Left lobe of liver (tissue), 2 donors: ENCODE measurements at regions not wholly inside any gene's neighbourhood (a gene's known extent, or its start where the extent isn't known, plus 50 kb on each side); places are given as distances from the start of the nearest gene placed in this dataset.
"Not testable (repeated sequence)": the region's sequence is repeated elsewhere in the genome, so short reads cannot be mapped to it uniquely, and the experiment has no call there.

ENCODE experiments used
- ATAC-seq: fragments of 200-7000 bp; cut with Tn5 transposase; one replicate; pipeline ENCODE4 v1.9.1; 2020; ENCODE audit warnings: mild to moderate bottlenecking, moderate library complexity
- DNase-seq: peaks from one replicate; pipeline ENCODE4 v3.0.0-alpha.2; 2020; ENCODE audit warnings: low spot score
- donor health status: DM: no; HTN: no; CAD: no; lungs with moderate emphysema.
- donor health status: DM: no; HTN: yes; CAD: no.

DNA sequence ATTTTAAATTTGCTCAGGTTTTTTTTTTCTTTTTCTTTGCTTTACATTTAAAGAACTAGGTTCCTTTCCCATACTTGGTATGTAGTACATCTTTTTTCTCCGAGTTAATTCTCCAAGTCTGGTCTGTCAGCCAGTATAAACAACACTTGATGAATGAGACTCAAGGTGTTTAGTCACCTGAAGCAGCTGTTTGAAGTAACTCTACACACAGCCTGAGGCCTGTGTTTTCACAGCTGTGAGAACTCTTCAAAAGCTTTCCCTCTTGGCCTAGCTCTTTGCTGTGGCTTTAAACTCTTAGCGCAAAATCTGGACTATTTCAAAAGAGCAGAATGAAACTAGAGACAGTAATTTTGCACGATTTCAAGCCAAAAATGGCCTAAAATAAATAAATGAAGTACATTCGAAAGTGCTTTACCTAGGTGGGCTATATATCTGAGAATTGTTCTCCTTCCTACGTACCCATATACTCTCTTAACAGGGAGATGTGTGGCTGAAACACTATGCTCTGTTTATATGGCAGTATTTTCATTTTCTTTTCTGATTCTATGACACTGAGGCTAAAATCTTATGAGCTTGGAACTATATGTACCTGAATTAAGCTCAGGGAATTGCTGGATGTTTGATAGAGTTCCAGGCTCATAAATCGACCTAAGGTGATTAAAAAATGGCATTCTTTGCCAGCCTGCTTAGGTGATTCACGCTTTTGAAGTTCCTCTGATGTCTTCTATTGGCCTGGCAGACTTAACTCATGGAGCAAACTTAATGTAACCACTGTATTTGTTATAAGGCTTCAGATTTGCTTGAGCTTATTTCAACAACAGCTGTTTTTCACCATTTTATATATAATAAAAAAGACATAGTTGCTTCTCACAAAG lies 1044.1 kb upstream of the ZEB2 start:
- DNase-seq: no peak
- no peak for ATAC-seq

DNA sequence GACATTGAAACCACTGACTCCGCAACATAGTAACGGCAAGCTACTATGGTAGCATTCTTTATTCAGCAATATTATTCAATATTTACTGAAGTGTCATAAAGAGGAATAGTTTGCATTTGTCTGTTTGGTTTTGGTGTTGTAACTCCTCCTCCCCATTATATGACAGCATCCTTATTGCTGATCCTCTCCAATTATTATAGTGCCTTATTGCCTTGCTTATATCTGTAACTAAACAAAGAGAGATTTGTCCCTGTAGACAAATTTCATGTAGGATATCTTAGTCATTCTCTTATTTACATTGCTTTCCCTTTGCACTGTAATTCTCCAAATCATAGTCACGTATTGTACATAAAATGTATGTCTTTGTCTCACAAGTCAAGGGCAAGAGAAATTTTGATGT lies 1041.2 kb upstream of the ZEB2 start:
- ATAC-seq: no peak

DNA sequence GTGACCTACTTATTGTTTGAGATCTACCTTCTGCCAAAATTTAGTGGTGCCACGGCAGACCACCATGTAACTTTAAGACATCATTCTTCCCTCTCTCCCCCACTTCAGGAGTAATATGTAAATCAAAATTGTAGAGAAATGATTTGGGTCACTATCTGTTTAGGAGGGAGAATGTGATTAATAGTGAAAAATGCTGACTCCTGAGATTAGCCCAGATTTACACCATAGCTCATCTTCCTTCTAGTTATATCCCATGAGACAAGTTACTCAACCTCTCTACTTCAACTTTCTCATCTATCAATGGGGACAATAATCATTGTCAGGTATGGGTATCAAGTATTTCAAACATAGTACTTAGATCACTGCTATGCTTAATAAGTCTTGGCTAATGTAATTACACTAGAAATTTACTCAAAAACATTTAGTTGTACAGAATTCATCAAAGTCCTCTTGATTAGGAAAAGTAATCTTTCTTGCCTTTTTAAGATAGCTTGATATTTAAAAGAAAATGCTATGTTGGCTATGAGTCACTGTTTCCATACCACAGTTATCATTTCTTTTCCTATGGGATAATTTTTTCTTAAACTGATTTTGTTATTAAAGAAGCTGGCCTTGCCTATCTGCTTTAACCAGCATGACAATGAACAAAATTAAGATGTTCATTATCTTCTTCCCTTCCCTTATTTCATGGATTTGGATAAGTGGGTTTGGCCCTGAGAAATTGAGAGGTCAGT lies 1038.9 kb upstream of the ZEB2 start:
- no peak for ATAC-seq
- no peak for DNase-seq

More for the DNA sequence above, 1041.2 kb upstream of the ZEB2 start:
- no peak for DNase-seq

DNA sequence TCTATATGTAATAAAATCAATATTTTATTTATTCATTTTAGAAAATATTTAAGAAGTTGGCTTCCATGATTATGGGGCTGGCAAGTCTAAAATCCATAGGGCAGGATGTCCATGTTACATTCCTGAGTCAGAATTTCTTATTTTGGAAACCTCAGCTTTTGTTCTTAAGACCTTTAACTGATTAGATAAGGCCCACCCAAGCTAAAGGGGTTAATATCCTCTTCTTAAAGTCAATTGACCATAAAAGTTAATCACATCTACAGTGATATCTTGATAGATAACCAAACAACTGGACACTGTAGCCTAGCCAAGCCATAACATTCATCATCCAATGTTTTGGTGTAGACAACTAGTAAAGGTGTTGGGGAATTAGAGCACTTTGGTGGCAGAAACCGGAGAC lies 1035.4 kb upstream of the ZEB2 start:
- no peak for ATAC-seq
- no peak for DNase-seq

DNA sequence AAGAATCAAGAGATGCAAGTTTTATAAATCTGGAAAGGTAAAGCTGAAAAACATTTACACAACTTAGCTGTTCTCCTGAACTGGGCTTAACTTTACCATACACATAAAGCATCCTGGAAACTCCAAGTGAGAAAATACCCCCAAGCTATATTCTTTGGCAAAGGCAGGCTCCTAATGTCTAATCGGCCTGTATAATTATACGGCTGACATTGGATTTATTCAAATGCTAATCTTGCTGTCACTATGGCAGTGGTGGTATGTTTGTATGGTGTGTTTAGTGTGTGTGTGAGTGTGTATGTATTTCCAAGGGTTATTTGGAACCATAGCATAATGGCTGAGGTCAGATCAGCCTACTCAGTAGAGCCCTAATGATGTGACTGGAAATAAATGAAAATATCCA lies 1031.8 kb upstream of the ZEB2 start:
- DNase-seq: no peak
- no peak for ATAC-seq

DNA sequence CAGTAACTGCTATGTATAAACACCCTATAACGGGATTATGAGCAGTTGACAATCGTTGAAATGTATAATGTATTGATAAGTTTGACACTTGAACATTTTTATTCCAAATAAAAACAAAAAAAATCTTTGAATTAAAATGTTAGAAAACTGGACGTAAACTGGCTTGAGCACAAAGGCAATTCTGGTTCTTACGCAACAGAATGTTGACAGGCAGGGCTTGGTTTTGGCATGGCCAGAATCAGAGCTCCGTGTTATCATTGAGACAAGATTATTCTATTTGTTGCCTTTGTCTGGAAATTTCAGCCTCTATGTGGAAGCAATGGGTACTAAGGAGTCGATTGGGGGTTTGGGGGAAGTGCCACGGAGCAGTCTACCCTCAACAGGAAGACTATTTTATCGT lies 1028.6 kb upstream of the ZEB2 start:
- ATAC-seq (peak; percentile 71), DNase-seq (no peak)

DNA sequence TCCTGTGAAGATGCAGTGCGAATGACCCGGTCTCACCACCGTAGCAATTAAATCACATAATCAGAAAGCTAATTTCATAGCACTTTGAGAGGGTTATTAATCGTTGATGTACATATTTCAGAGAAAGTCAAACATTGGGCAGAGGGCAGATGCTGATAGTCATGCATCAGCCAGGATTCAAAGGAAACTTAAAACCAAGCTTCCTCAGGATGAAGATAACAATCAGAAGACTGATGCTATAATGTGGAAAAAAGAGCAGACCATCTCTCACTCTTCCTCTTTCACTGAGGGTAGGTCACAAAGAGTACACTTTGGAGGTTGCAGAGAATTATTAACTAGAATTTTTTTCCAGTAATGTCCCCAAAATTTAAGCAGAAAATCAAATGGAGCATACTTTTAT lies 1027.7 kb upstream of the ZEB2 start:
- ATAC-seq (no peak), DNase-seq (no peak)

DNA sequence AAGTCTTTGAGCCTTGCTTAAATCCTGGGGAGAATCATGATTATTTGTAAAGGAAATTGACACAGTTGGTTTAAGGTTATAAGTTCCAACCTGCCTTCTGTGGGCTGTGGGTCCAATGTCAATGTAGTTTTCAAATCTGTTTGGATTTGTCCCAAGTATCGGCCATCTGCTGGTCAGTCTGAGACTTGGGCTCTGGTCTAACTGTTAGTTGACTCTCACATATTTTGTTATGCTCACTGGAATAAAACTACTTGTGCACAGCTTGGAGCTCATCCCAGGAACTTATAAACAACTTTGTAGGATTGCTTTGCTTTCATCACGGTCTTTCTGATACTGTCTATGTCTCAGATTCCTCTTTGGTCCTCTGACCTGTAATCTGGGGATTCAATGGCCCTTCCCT lies 1026.2 kb upstream of the ZEB2 start:
- ATAC-seq (peak; percentile 52), DNase-seq (no peak)

DNA sequence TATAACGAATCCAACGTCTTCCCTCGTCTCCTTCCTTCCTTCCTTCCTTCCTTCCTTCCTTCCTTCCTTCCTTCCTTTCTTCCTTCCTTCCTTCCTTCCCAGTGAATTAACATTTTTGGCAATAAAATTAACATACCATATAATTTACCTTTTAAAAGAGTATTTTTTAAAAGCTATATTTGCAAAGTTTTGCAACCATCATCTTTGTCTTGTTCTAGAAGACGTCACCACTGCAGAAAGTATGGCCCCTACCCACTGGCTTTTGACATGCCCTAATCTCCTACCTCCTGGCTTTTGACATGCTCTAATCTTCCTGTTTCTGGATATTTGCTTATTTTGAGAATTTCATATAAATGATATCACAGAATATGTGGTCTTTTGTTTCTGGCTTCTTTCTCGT lies 1023.9 kb upstream of the ZEB2 start:
- ATAC-seq (no peak), DNase-seq (no peak)

DNA sequence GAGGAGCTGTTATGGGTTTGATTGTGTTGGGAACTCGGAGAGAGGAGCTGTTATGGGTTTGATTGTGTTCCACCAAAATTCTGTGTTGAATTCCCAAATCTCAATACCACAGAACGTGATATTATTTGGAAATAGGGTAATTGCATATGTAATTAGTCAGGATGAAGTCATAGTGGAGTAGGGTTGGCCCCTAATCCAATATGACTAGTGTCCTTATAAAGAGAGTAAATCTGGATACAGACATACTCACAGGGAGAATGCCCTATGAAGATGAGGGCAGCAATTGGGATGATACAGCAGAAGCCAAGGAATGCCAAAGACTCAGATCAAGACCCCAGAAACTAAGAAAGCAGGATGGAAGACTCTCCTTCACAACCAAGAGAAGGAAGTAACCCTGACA lies 1023.2 kb upstream of the ZEB2 start:
- no peak for ATAC-seq
- DNase-seq: no peak

DNA sequence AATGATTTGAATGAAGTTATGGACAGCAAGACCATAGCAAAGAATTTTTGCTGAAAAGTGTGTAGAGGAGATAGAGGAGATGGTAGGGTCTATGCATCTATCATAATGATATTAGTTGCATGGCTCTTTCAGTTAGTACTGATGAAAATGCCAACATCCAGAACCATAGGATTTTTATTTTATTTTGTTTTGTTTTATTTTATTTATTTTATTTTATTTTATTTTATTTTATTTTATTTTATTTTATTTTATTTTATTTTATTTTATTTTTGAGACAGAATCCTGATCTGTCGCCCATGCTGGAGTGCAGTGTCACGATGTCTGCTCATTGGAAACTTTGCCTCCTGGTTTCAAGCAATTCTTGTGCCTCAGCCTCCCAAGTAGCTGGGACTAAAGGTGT lies 1021.1 kb upstream of the ZEB2 start:
- no peak for DNase-seq
- no peak for ATAC-seq

DNA sequence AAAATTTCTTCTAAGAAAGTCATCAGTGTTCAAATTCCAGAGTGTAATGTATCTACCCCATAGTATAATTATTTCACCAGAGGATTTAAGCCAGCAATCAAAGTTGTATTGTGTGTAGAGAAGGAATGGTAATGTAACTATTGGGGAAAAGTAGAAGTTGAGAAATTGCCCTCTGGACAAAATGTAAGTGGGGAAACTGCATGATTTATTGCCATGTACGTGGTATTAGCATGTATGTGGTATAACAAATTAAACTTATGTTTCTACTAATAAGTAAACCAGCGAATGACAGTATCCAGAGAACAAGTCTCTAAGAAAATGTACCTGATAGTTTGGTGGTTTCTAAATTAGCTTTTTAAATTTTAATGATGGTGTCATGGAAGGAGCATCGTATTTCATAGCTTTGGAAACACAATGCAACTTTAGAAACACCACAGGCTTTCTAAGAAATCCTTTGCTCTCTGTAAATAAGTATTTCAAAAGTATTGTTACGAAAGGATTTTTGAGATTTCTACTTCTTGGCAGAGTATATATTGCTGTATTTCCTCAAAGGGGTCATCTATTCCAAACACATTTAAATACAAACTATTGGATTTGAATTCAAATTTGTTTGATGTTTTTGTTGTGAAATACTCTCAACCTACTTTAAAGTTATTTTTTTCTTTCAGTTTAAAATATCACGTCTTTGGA lies 1018.9 kb upstream of the ZEB2 start:
- DNase-seq (no peak), ATAC-seq (no peak)

DNA sequence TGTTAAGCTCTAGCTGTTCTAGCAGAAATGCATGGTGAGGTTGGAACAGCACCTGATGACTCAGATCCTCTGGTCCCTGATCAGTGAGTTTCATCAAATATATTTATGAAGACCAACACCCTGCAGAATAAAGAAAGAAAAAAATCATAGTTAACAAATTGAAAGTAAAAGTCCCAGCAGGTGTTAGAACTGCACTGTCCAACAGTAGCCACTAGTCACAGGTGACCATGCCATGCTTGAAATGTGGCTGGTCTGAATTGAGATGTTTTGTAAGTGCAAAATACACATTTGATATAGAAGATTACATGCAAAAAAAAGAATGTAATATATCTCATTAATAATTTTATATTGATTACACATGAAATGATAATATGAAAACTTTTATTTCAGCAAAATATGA lies 1010.7 kb upstream of the ZEB2 start:
- ATAC-seq: no peak
- DNase-seq: no peak

DNA sequence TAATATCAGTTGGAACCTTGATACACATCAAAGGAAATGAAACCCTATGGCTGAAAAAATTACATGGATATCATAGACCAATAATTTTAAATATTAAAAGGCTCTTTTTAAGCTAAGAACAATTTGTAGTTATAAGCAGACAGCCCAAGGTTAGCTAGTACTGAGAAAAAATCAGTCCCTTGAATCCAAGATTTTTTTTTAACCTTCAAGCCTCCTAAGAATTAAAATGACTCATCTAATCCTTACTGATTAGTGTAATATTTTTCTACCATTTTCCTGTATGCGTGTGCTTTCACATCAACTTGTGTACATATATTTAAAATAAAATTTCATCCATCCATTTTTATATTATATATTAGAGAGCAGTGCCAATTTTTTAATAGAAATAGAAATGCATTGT lies 1004.9 kb upstream of the ZEB2 start:
- no peak for DNase-seq
- ATAC-seq: no peak

DNA sequence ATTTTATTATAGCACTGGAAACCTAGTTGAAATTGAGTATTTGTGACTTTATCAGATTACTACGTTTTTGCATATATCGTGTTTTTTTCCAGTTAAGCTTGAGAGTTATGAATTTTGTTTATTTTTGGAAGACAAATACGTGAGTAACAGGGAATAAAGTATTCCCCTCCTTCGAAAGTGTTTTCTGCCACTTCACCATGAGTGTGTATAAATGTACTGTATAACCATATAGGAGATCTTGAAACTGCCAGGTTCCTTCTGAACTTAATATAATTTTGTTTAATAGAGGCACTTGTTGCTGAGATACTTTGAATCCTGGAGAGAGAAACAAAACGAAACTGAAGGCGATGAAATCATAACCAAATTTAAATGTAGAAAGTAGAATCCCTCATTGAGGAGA lies 1004.4 kb upstream of the ZEB2 start:
- no peak for DNase-seq
- no peak for ATAC-seq

DNA sequence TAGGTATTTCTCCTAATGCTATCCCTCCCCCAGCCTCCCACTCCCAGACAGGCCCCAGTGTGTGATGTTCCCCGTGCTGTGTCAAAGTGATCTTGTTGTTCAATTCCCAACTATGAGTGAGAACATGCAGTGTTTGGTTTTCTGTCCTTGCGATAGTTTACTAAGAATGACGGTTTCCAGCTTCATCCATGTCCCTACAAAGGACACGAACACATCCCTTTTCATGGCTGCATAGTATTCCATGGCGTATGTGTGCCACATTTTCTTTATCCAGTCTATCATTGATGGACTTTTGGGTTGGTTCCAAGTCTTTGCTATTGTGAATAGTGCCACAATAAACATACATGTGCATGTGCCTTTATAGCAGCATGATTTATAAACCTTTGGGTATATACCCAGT lies 999.3 kb upstream of the ZEB2 start:
- not testable (repeated sequence) for ATAC-seq, DNase-seq

DNA sequence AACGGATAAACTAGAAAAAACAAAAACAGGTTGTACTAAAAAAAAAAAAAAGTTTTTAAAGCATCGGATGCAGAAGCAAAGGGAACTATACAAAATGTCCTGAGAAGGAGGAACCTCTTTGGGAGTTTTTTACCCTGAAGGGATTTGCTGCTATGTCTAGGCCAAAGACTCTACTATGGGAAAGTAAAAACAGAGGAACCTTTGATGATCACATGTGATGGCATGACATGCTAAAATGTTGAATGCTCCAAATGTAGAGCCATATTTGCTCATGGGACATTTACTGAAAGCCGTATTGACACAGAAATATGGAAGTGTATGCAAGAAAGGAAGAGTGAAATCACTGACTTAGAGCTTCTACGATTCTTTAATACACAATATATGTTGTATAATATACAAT lies 992.0 kb upstream of the ZEB2 start:
- DNase-seq (no peak), ATAC-seq (no peak)

DNA sequence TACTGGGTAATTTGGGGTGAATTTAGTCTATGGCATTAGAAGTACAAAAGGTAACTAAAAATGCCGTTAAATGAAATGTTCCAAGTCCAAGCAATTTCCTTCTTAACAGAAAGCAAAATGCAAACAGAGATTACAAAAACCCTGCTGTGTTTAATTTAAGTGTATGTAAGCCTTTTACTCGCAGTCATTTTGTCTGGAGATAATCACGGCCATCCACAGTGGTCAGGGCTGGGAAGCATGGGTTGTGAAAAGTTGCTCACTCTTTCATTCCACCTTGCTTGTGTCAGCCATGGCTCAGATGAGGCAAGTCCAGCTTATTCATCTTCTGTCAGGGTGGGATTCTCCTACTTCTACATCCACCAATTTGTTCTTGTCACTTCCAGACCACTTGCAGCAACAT lies 983.6 kb upstream of the ZEB2 start:
- DNase-seq: no peak
- no peak for ATAC-seq

DNA sequence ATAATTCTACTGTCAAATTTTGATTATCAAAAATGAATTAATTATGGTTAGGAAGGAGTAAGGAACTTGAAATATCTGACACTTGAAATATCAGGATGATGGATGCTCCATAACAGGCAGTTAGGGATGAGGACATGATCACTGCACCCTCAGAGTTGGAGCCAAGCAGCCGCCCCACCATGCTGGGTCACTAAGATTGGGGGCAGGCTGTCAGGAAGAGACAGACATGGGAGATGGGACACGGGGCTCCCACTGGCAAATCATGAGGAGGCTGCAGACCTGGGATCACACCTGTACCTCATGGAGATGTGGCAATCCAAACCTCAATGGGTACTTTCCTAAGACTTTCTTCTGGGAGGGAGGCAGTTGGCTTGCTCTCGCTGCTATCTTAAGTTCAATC lies 982.0 kb upstream of the ZEB2 start:
- ATAC-seq (no peak), DNase-seq (no peak)

DNA sequence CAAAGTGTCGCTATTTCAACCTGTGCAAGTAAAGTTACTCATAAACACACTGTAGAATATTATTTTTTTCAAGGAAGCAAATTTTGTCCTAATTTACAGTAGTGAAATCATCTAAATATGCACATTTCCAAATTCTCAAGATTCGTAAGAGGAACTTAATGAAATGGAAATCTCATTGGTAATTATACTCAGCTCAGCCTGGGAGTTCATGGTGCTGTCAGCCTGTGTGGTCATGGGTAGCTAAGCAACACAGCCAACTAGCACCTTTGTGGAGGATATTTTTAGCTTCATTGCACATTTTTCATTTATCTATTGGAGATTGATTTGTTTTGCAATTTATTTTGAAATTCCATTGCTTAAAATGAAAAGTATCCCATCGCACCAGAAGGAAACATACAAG lies 975.7 kb upstream of the ZEB2 start:
- ATAC-seq: no peak
- DNase-seq: no peak

DNA sequence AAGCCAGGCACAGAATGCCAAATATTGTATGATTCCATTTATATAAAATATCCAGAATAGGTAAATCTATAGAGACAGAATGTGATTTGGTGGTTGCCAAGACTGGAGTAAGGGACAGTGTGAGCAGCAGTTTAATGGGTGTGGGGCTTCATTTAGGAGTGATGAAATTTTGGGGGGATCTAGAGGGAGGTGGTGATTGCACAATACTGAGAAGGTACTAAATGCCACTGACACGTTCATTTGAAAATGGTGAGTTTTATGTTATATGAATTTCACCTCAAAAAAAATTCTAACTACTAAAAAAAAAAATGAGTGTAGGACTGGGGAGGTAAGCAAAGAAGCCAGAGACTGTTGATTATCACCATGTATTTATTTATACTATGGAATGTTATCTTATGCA lies 974.5 kb upstream of the ZEB2 start:
- DNase-seq: no peak
- no peak for ATAC-seq

DNA sequence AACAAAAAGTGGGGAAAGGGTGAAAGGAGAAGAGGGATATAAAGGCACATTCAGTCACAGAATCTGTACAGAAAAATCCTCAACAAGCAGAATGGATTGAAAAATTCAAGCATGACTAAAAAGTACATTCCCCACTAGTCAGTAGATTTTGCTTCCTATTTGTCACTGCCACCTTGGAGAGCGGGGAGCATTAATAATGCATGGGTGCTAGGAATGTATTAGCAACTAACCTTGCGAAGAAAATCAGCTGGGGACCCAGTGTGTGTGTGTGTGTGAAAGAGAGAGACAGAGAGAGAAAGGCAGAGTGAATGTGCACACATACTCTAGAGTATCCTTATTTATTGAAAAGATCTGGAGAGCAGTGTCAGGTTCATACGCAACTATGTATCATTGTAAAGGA lies 968.7 kb upstream of the ZEB2 start:
- DNase-seq (no peak), ATAC-seq (no peak)
